ENCODE measurements at regions not wholly inside any gene's neighbourhood (a gene's known extent, or its start where the extent isn't known, plus 50 kb on each side); places are given as distances from the start of the nearest gene placed in this dataset.
A peak's percentile ranks its signal among the peaks of the same experiment; 100 is the strongest.

GRCh38 chr14:82052778-82053177 is 519.1 kb upstream of the SEL1L start:
- no peak overlapping the region for H3K4me2 ChIP-seq (ENCODE audit: insufficient read depth, low read length)
- TF ChIP-seq EZH2 (IDR thresholded peaks at IDR 0.05; ENCODE audit: borderline replicate concordance, low read depth, low read length, severe bottlenecking), result no peak
- peak; percentile 3 for TF ChIP-seq CTCF (IDR thresholded peaks at IDR 0.05; ENCODE audit: borderline replicate concordance, extremely low read depth, low read length, poor library complexity, severe bottlenecking)
- DNase-seq, result no peak
- no peaks in the 10 kb centered on the region for H3K36me3 ChIP-seq (ENCODE audit: insufficient read depth, low read length)
- no peaks in the 10 kb centered on the region for H3K9me3 ChIP-seq (ENCODE audit: insufficient read depth, low read length, severe bottlenecking)
- H3K9ac ChIP-seq (ENCODE audit: low read depth, low read length), result no peak overlapping the region
- H3K4me3 ChIP-seq (ENCODE audit: low read depth in 1 of 2, low read length in 2 of 2), result no peak overlapping the region
- ATAC-seq (ENCODE audit: insufficient read depth, low read depth), result no peak
- H4K20me1 ChIP-seq (ENCODE audit: insufficient read depth, low read length), result no peaks in the 10 kb centered on the region
- H3K27ac ChIP-seq (ENCODE audit: low read length), result no peak overlapping the region
- no peaks in the 10 kb centered on the region for H3K4me1 ChIP-seq (ENCODE audit: insufficient read depth, low read length)
- no peak overlapping the region for H2AFZ ChIP-seq (ENCODE audit: low read depth, low read length)
- H3K27me3 ChIP-seq (ENCODE audit: insufficient read depth, low read length, poor library complexity), result no peaks in the 10 kb centered on the region
- no peaks in the 10 kb centered on the region for H3K79me2 ChIP-seq (ENCODE audit: insufficient read depth, low read length)

GRCh38 chr14:82055515-82056115 is 522.0 kb upstream of the SEL1L start:
- H3K79me2 ChIP-seq (ENCODE audit: insufficient read depth, low read length), result no peaks in the 10 kb centered on the region
- no peak overlapping the region for H3K4me3 ChIP-seq (ENCODE audit: low read depth in 1 of 2, low read length in 2 of 2)
- H3K9ac ChIP-seq (ENCODE audit: low read depth, low read length), result no peak overlapping the region
- H3K36me3 ChIP-seq (ENCODE audit: insufficient read depth, low read length), result no peaks in the 10 kb centered on the region
- H3K9me3 ChIP-seq (ENCODE audit: insufficient read depth, low read length, severe bottlenecking), result no peaks in the 10 kb centered on the region
- no peak for ATAC-seq (ENCODE audit: insufficient read depth, low read depth)
- no peaks in the 10 kb centered on the region for H3K27me3 ChIP-seq (ENCODE audit: insufficient read depth, low read length, poor library complexity)
- H2AFZ ChIP-seq (ENCODE audit: low read depth, low read length), result no peak overlapping the region
- no peak overlapping the region for H3K27ac ChIP-seq (ENCODE audit: low read length)
- H4K20me1 ChIP-seq (ENCODE audit: insufficient read depth, low read length), result no peaks in the 10 kb centered on the region
- no peak for TF ChIP-seq CTCF (IDR thresholded peaks at IDR 0.05; ENCODE audit: borderline replicate concordance, extremely low read depth, low read length, poor library complexity, severe bottlenecking)
- no peak for TF ChIP-seq EZH2 (IDR thresholded peaks at IDR 0.05; ENCODE audit: borderline replicate concordance, low read depth, low read length, severe bottlenecking)
- no peak for DNase-seq
- no peak overlapping the region for H3K4me2 ChIP-seq (ENCODE audit: insufficient read depth, low read length)
- H3K4me1 ChIP-seq (ENCODE audit: insufficient read depth, low read length), result no peaks in the 10 kb centered on the region

GRCh38 chr14:82060219-82060618 is 526.6 kb upstream of the SEL1L start:
- Histone ChIP-seq H4K20me1 (ENCODE audit: insufficient read depth, low read length) (no peaks in the 10 kb centered on the region), H3K36me3 (ENCODE audit: insufficient read depth, low read length) (no peaks in the 10 kb centered on the region), H3K4me2 (ENCODE audit: insufficient read depth, low read length) (no peak overlapping the region), H2AFZ (ENCODE audit: low read depth, low read length) (no peak overlapping the region), H3K9me3 (ENCODE audit: insufficient read depth, low read length, severe bottlenecking) (no peaks in the 10 kb centered on the region), H3K4me1 (ENCODE audit: insufficient read depth, low read length) (no peaks in the 10 kb centered on the region), H3K9ac (ENCODE audit: low read depth, low read length) (no peak overlapping the region), H3K27ac (ENCODE audit: low read length) (no peak overlapping the region), H3K79me2 (ENCODE audit: insufficient read depth, low read length) (no peaks in the 10 kb centered on the region), H3K27me3 (ENCODE audit: insufficient read depth, low read length, poor library complexity) (no peaks in the 10 kb centered on the region), H3K4me3 (ENCODE audit: low read depth in 1 of 2, low read length in 2 of 2) (no peak overlapping the region)
- ATAC-seq (ENCODE audit: insufficient read depth, low read depth), result no peak
- DNase-seq, result no peak
- no peak for TF ChIP-seq CTCF (IDR thresholded peaks at IDR 0.05; ENCODE audit: borderline replicate concordance, extremely low read depth, low read length, poor library complexity, severe bottlenecking)
- TF ChIP-seq EZH2 (IDR thresholded peaks at IDR 0.05; ENCODE audit: borderline replicate concordance, low read depth, low read length, severe bottlenecking), result no peak

All from DND-41 (cell line).